ENCODE measurements at regions not wholly inside any gene's neighbourhood (a gene's known extent, or its start where the extent isn't known, plus 50 kb on each side); places are given as distances from the start of the nearest gene placed in this dataset.

DNA sequence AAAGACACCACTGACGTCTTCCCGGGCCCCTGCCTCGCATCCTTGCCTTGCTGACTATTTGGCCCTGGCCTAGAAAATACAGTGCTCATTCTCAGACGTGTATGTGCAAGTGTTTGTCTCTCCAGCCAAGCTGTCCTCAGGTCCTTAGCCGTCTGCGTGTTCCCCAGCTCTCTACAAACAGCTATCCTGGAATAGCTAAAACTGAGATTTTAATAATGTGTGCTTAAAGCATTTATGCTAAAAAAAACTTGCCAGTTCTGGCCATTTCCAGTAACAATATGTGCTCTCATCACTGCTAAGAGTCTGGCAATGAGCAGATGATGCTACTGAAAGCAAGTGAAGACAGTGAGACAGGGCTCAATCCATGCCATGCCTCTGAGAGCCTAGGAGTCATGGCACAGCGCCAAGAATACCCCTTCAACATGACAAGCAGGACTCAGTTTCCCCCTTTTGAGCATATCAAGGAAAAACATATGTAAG is 55.7 kb downstream of the IRF2BP2 start:
- ATAC-seq: no peak
- Mint-ChIP-seq H3K27me3 (no peaks in the 10 kb centered on the region), H3K9me3 (ENCODE audit: low read depth) (no peaks in the 10 kb centered on the region), H3K4me1 (no peaks in the 10 kb centered on the region), H3K4me3 (no peak overlapping the region), H3K36me3 (ENCODE audit: low read depth) (no peaks in the 10 kb centered on the region), H3K27ac (no peak overlapping the region)
- CTCF ChIA-PET: interaction anchor here (1.5 kb wide), 1 partner anchor 10 kb away, joined by 4 read pairs; no protein-coding TSS in a partner anchor
- POLR2A ChIA-PET: no interaction called here
- no peak for DNase-seq
- intact Hi-C loops (cut with DNase I, micrococcal nuclease): no loop called here

GRCh38 chr1:234553240-234554188 is 56.5 kb downstream of the IRF2BP2 start:
- ChIA-PET POLR2A (no interaction called here), CTCF (interaction anchor here (1.0 to 1.5 kb wide), 3 partner anchors 11 to 53 kb away, joined by 3 to 4 read pairs (median 3); no protein-coding TSS in a partner anchor)
- DNase-seq (no peak), ATAC-seq (no peak)
- no peaks in the 10 kb centered on the region for H3K4me1 Mint-ChIP-seq
- H3K4me3 Mint-ChIP-seq: no peak overlapping the region
- no peaks in the 10 kb centered on the region for H3K36me3 Mint-ChIP-seq (ENCODE audit: low read depth)
- H3K9me3 Mint-ChIP-seq (ENCODE audit: low read depth): no peaks in the 10 kb centered on the region
- intact Hi-C loops (cut with DNase I, micrococcal nuclease): no loop called here
- H3K27ac Mint-ChIP-seq: no peak overlapping the region
- H3K27me3 Mint-ChIP-seq: no peaks in the 10 kb centered on the region

DNA sequence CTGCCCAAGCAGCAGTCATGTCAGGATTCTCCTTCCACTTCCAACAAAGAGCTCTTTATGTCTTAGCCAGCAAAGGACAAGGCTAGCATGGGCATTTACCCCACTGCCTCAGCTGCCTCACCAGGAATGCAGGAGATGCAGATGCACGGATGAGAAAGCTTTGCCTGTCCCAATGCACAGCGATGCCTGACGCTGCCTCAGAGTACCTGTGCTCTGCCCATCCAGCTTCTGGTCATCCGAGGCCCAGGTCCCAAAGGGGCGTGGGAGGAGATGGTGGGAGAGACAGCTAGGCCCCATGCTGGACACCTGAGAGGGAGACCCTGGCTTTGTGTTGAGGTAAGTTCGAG is 59.0 kb downstream of the IRF2BP2 start:
- no peak for DNase-seq
- H3K36me3 Mint-ChIP-seq (ENCODE audit: low read depth): no peaks in the 10 kb centered on the region
- no peaks in the 10 kb centered on the region for H3K4me1 Mint-ChIP-seq
- CTCF ChIA-PET: interaction anchor here (0.7 kb wide), 1 partner anchor 570 kb away, joined by 3 read pairs; no protein-coding TSS in a partner anchor
- ATAC-seq: no peak
- POLR2A ChIA-PET: no interaction called here
- intact Hi-C loops (cut with DNase I, micrococcal nuclease): no loop called here
- no peak overlapping the region for H3K27ac Mint-ChIP-seq
- no peaks in the 10 kb centered on the region for H3K9me3 Mint-ChIP-seq (ENCODE audit: low read depth)
- H3K27me3 Mint-ChIP-seq: no peaks in the 10 kb centered on the region
- H3K4me3 Mint-ChIP-seq: no peak overlapping the region

DNA sequence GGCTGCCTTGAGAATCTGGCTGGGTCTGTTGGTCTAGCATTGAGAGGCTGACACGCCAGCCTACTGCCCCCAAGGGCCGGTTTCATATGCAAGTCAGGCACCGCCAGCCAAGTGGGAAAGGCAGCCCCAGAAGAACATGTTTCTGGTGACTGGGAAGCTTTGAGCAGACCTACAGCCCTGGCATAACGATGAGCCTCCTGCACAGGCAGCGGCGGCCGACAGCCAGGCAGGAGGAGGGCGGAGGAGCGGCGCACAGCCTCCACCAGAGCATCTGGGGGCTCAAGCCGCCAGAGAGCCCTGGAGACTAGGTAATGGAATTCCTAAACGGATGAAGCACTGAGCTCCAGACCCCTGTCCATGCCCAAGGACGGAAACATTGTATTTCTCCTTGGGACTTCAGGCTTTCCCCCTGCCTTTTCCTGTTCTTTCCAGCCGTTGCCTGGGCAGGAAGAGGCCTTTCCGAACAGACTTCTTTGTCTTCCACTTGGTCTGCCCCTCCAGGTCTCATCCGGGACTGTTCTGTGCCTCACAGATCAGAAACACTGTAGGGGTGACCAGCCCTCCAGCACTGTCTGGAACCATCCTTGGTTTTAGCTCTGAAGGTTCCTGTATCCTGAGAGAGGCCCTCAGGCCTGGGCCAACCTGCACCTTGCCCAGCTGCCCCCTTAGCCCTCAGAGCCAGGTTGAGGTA is 59.5 kb downstream of the IRF2BP2 start:
- H3K9me3 Mint-ChIP-seq (ENCODE audit: low read depth): no peaks in the 10 kb centered on the region
- H3K4me3 Mint-ChIP-seq: no peak overlapping the region
- ChIA-PET CTCF (interaction anchor here (0.7 kb wide), 1 partner anchor 570 kb away, joined by 3 read pairs; no protein-coding TSS in a partner anchor), POLR2A (no interaction called here)
- no peaks in the 10 kb centered on the region for H3K27me3 Mint-ChIP-seq
- intact Hi-C loops (cut with DNase I, micrococcal nuclease): no loop called here
- DNase-seq (no peak), ATAC-seq (no peak)
- H3K4me1 Mint-ChIP-seq: peaks cover under 1% of the 10 kb centered on the region
- no peaks in the 10 kb centered on the region for H3K36me3 Mint-ChIP-seq (ENCODE audit: low read depth)
- H3K27ac Mint-ChIP-seq: no peak overlapping the region

DNA sequence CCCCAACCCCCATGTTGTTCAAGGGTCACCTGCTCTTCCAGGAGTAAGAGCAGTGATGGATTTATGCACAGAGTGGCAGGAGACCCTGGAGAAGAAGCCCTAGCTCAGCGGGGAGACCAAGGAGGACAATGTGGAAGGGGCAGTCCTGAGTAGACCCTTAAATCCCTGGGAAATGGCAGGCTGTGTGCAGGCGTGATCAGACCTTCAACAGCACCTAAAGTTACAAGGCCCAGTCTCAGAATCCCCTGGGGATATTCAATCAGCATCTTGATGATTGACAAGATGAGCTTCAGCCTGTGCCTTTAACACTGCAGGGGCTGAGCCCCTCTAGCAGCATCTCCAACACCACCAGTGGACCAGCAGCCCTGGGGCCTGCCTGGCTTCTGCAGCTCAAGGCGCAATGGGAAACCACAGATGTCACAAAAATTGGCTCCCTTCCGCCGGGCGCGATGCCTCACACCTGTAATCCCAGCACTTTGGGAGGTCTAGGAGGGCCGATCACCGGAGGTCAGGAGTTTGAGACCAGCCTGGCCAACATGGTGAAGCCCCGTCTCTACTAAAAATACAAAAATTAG is 60.4 kb downstream of the IRF2BP2 start:
- POLR2A ChIA-PET: no interaction called here
- CTCF ChIA-PET: interaction anchor here (0.9 kb wide), 1 partner anchor 57 kb away, joined by 3 read pairs; no protein-coding TSS in a partner anchor
- Mint-ChIP-seq H3K36me3 (ENCODE audit: low read depth) (no peaks in the 10 kb centered on the region), H3K4me1 (peaks cover 10% of the 10 kb centered on the region), H3K9me3 (ENCODE audit: low read depth) (no peaks in the 10 kb centered on the region), H3K4me3 (no peak overlapping the region), H3K27ac (no peak overlapping the region), H3K27me3 (no peaks in the 10 kb centered on the region)
- intact Hi-C loops (cut with DNase I, micrococcal nuclease): no loop called here
- ATAC-seq: no peak
- DNase-seq: no peak

GRCh38 chr1:234546890-234547788 is 62.8 kb downstream of the IRF2BP2 start:
- Mint-ChIP-seq H3K36me3 (ENCODE audit: low read depth) (no peaks in the 10 kb centered on the region), H3K9me3 (ENCODE audit: low read depth) (no peaks in the 10 kb centered on the region), H3K4me3 (no peak overlapping the region), H3K27ac (no peak overlapping the region), H3K4me1 (peaks cover 23% of the 10 kb centered on the region), H3K27me3 (no peaks in the 10 kb centered on the region)
- ATAC-seq (no peak), DNase-seq (no peak)
- intact Hi-C loops (cut with DNase I, micrococcal nuclease): no loop called here
- ChIA-PET CTCF (no interaction called here), POLR2A (no interaction called here)

DNA sequence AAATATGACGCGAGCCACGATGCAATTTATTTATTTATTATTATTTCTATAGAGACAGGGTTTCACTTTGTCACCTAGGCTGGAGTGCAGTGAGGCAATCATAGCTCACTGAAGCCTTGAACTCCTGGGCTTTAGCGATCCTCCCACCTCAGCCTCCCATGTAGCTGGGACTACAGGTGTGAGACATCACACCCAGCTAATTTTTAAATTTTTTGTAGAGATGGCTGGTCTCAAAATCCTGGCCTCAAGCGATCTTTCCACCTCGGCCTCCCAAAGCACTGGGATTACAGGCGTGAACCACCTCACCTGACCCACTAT is 63.6 kb downstream of the IRF2BP2 start:
- no peak overlapping the region for H3K27ac Mint-ChIP-seq
- H3K4me1 Mint-ChIP-seq: peaks cover 23% of the 10 kb centered on the region
- intact Hi-C loops (cut with DNase I, micrococcal nuclease): no loop called here
- no peak overlapping the region for H3K4me3 Mint-ChIP-seq
- DNase-seq (no peak), ATAC-seq (no peak)
- no peaks in the 10 kb centered on the region for H3K36me3 Mint-ChIP-seq (ENCODE audit: low read depth)
- H3K9me3 Mint-ChIP-seq (ENCODE audit: low read depth): no peaks in the 10 kb centered on the region
- H3K27me3 Mint-ChIP-seq: no peaks in the 10 kb centered on the region
- ChIA-PET POLR2A (interaction anchor here (0.7 kb wide), 1 partner anchor 202 kb away, joined by 3 read pairs; no protein-coding TSS in a partner anchor), CTCF (no interaction called here)

DNA sequence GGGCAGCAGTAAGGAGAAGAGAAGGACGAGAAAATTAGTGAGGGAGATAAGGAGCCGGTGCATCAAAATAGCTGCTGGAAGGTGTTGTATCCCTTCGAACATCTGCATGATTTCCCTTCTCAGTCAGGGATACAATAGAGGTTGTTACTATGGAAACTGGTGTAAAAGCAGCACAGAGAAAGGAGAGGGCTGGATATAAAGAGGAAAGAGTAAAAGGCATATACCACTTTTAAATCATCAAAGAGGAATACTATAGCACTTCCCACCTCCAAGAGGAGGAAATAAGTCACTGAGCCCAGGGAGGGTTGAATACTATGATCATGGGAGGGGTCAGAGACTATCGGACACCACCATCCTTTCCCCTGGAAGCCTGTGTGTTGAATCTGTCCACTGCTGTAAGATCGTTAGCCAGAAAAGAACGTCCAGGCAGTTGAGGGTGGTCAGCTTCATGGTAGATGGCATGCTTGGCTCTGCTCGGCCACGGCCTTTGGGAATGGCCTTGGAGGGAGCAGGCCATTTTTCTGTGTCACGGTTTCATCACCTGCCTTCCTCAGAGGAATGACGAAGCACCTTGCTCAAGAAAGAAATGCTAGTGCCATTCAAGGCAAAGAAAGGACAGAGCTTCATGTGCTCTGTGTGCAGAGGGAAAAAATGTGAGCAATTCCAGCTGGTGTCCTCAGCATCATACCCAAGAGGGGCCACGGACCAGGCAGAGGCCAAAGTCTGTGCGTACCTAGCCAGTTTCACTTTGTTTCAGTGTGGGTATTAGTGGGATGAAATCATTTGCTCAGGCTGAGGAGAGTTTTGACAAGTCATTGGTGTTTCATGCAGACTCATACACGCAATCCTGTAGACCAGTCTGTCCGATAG is 64.2 kb downstream of the IRF2BP2 start:
- Mint-ChIP-seq H3K9me3 (ENCODE audit: low read depth) (no peaks in the 10 kb centered on the region), H3K27me3 (no peaks in the 10 kb centered on the region), H3K4me1 (peaks cover 23% of the 10 kb centered on the region), H3K27ac (peak overlapping the region; percentile 21), H3K36me3 (ENCODE audit: low read depth) (no peaks in the 10 kb centered on the region), H3K4me3 (no peak overlapping the region)
- intact Hi-C loops (cut with DNase I, micrococcal nuclease): no loop called here
- ATAC-seq (no peak), DNase-seq (no peak)
- ChIA-PET POLR2A (interaction anchor here (0.6 to 0.7 kb wide), 2 partner anchors 174 to 201 kb away, joined by 3 read pairs; no protein-coding TSS in a partner anchor), CTCF (no interaction called here)

DNA sequence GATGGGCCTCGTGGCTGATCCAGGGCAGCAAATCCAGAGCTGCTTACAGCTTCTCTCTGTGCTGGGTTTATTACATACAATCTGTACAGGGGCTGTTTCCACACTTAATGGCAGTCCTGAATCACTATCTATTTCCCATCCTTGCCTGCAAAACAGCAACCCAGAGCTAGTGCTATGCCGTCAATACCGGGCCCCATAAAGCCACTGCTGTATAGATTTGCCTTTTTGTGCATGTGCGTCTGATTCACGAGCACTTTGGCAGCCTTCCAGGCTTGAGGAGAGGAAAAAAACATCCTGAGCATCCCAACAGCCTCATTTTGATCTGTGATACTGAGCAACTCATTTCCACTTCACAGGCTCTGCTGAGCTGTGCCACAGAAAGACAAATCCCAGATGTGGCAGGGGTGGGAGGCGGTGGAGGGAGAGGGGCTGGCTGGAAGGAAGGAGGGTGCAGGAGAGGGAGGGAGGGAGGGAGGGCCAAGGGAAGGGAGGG is 65.2 kb upstream of the TARBP1 start:
- peak; percentile 79 for DNase-seq
- no peak overlapping the region for H3K4me3 Mint-ChIP-seq
- H3K36me3 Mint-ChIP-seq (ENCODE audit: low read depth): no peaks in the 10 kb centered on the region
- ChIA-PET CTCF (interaction anchor here (0.6 to 1.1 kb wide), 7 partner anchors 23 to 1516 kb away, joined by 3 to 4 read pairs (median 4); no protein-coding TSS in a partner anchor), POLR2A (no interaction called here)
- peak; percentile 87 for ATAC-seq
- H3K9me3 Mint-ChIP-seq (ENCODE audit: low read depth): no peaks in the 10 kb centered on the region
- peak overlapping the region; percentile 61 for H3K27ac Mint-ChIP-seq
- H3K27me3 Mint-ChIP-seq: no peaks in the 10 kb centered on the region
- H3K4me1 Mint-ChIP-seq: peaks cover 23% of the 10 kb centered on the region
- intact Hi-C loops (cut with DNase I, micrococcal nuclease): loop anchor here in 1 of 2 experiments (5.0 kb wide), 1 partner anchor 42 kb away; no protein-coding TSS in a partner anchor

- H3K27ac Mint-ChIP-seq: peak overlapping the region; percentile 61
- H3K4me1 Mint-ChIP-seq: peaks cover 23% of the 10 kb centered on the region
- CTCF ChIA-PET: interaction anchor here (0.6 to 1.1 kb wide), 9 partner anchors 22 to 1515 kb away, joined by 3 to 5 read pairs (median 4); no protein-coding TSS in a partner anchor
- intact Hi-C loops (cut with DNase I, micrococcal nuclease): loop anchor here in 1 of 2 experiments (5.0 kb wide), 1 partner anchor 41 kb away; no protein-coding TSS in a partner anchor
- no peak for DNase-seq
- no peaks in the 10 kb centered on the region for H3K27me3 Mint-ChIP-seq
- H3K4me3 Mint-ChIP-seq: no peak overlapping the region
- POLR2A ChIA-PET: no interaction called here
- no peaks in the 10 kb centered on the region for H3K9me3 Mint-ChIP-seq (ENCODE audit: low read depth)
- ATAC-seq: no peak
- H3K36me3 Mint-ChIP-seq (ENCODE audit: low read depth): no peaks in the 10 kb centered on the region
Observed at GRCh38 chr1:234543442-234544086, 64.6 kb upstream of the TARBP1 start.

Measured in activated CD4-positive, alpha-beta T cell treated with anti-CD3 and anti-CD28 coated beads for 36 hours (primary cell).